Neural progenitor cell (in vitro differentiated cells): ENCODE measurements at regions not wholly inside any gene's neighbourhood (a gene's known extent, or its start where the extent isn't known, plus 50 kb on each side); places are given as distances from the start of the nearest gene placed in this dataset.

ENCODE experiments used
- DNase-seq: peaks from one replicate; pipeline ENCODE4 v3.0.0-alpha.2; 2016; ENCODE audit warnings: low spot score
- H2AFZ ChIP-seq: fragments of 200-600 bp; sonication (generic); replicated peaks from 2 replicates; pipeline ENCODE4 v1.6.1; 2016; ENCODE audit warnings: antibody characterized with exemption
- H3F3A ChIP-seq: fragments of 200-600 bp; sonication (generic); 2 replicates; pipeline ENCODE4 v1.6.1; 2016; ENCODE audit warnings: antibody characterized with exemption, low read depth
- H3K27ac ChIP-seq: fragments of 200-600 bp; sonication (generic); 2 replicates; pipeline ENCODE4 v1.5.1; 2016; ENCODE audit warnings: mild to moderate bottlenecking
- H3K27me3 ChIP-seq: fragments of 200-600 bp; sonication (generic); 2 replicates; pipeline ENCODE4 v1.6.1; 2016; ENCODE audit warnings: mild to moderate bottlenecking, moderate library complexity
- H3K36me3 ChIP-seq: fragments of 200-600 bp; sonication (generic); 2 replicates; pipeline ENCODE4 v1.5.1; 2016
- H3K4me1 ChIP-seq: fragments of 200-600 bp; sonication (generic); 2 replicates; pipeline ENCODE4 v1.6.1; 2016; ENCODE audit warnings: mixed run types
- H3K4me2 ChIP-seq: fragments of 200-600 bp; sonication (generic); 2 replicates; pipeline ENCODE4 v1.6.1; 2016
- H3K4me3 ChIP-seq: fragments of 200-600 bp; sonication (generic); 2 replicates; pipeline ENCODE4 v1.5.1; 2016
- H3K79me2 ChIP-seq: fragments of 200-600 bp; sonication (generic); 2 replicates; pipeline ENCODE4 v1.6.1; 2016; ENCODE audit warnings: low read depth
- H3K9ac ChIP-seq: fragments of 200-600 bp; sonication (generic); 2 replicates; pipeline ENCODE4 v1.6.1; 2016
- H3K9me3 ChIP-seq: fragments of 200-600 bp; sonication (generic); 2 replicates; pipeline ENCODE4 v1.5.1; 2016; ENCODE audit warnings: low read depth
- H4K20me1 ChIP-seq: fragments of 200-600 bp; sonication (generic); 2 replicates; pipeline ENCODE4 v1.6.1; 2016; ENCODE audit warnings: low read depth
- H3K27ac Mint-ChIP-seq: 3 replicates; pipeline ENCODE4 v1.8.0; 2021; ENCODE audit warnings: mixed read lengths
- H3K27me3 Mint-ChIP-seq: 2 replicates; pipeline ENCODE4 v1.8.0; 2022; ENCODE audit warnings: low read depth, mild to moderate bottlenecking, inconsistent platforms, moderate library complexity, mixed read lengths; ENCODE audit not compliant: insufficient read depth
- H3K36me3 Mint-ChIP-seq: 3 replicates; pipeline ENCODE4 v1.8.0; 2021; ENCODE audit warnings: mixed read lengths
- H3K4me1 Mint-ChIP-seq: 3 replicates; pipeline ENCODE4 v1.8.0; 2021; ENCODE audit warnings: mixed read lengths
- H3K4me3 Mint-ChIP-seq: 3 replicates; pipeline ENCODE4 v1.8.0; 2021; ENCODE audit warnings: mild to moderate bottlenecking, moderate library complexity, mixed read lengths
- H3K9me3 Mint-ChIP-seq: 3 replicates; pipeline ENCODE4 v1.8.0; 2020; ENCODE audit warnings: mixed read lengths
- EZH2 ChIP-seq: fragments of 200-600 bp; sonication (generic); IDR thresholded peaks from 2 replicates; pipeline ENCODE4 v1.6.1; 2017; ENCODE audit warnings: antibody characterized with exemption, mild to moderate bottlenecking, moderate library complexity
- EZH2phosphoT487 ChIP-seq: fragments of 200-600 bp; sonication (generic); IDR thresholded peaks from 2 replicates; pipeline ENCODE4 v1.6.1; 2017; ENCODE audit warnings: antibody characterized with exemption
- TF ChIP-seq, protein P1 (sequence below): fragments of 200-600 bp; sonication (generic); IDR thresholded peaks from 2 replicates; pipeline ENCODE4 v1.5.1; 2017; ENCODE audit warnings: antibody characterized with exemption, mild to moderate bottlenecking

DNA sequence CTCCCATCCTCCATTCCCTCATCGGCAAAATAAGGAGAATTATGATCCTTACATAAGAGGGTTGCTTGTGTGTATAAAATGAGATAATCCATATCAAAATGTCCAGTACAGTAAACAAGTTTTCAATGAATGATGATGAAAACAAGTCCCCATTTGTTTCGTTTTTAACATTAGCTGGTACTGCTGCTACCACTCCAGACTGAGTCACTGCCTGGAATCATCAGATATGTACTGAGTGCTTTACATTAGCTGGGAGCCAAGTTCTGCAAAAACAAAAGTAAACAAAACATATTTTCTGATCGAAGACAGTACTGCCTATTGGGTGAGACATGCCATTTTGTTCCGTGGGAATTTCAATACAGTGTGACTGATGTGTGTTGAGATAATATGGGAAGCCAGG lies 123.2 kb upstream of the IGFBP7 start:
- TF ChIP-seq EZH2 (no peak), EZH2phosphoT487 (no peak)
- TF ChIP-seq, protein P1, sequence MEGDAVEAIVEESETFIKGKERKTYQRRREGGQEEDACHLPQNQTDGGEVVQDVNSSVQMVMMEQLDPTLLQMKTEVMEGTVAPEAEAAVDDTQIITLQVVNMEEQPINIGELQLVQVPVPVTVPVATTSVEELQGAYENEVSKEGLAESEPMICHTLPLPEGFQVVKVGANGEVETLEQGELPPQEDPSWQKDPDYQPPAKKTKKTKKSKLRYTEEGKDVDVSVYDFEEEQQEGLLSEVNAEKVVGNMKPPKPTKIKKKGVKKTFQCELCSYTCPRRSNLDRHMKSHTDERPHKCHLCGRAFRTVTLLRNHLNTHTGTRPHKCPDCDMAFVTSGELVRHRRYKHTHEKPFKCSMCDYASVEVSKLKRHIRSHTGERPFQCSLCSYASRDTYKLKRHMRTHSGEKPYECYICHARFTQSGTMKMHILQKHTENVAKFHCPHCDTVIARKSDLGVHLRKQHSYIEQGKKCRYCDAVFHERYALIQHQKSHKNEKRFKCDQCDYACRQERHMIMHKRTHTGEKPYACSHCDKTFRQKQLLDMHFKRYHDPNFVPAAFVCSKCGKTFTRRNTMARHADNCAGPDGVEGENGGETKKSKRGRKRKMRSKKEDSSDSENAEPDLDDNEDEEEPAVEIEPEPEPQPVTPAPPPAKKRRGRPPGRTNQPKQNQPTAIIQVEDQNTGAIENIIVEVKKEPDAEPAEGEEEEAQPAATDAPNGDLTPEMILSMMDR, result no peak
- H3K36me3 Mint-ChIP-seq, result no peaks in the 10 kb centered on the region
- no peaks in the 10 kb centered on the region for H3F3A ChIP-seq
- H3K4me1 Mint-ChIP-seq, result peaks cover 31% of the 10 kb centered on the region
- peak overlapping the region; percentile 23 for H3K27ac Mint-ChIP-seq
- H3K27me3 ChIP-seq, result no peaks in the 10 kb centered on the region
- no peak overlapping the region for H3K9ac ChIP-seq
- H3K79me2 ChIP-seq, result no peaks in the 10 kb centered on the region
- H3K4me1 ChIP-seq, result no peaks in the 10 kb centered on the region
- no peaks in the 10 kb centered on the region for H3K9me3 ChIP-seq
- no peaks in the 10 kb centered on the region for H4K20me1 ChIP-seq
- H3K4me3 Mint-ChIP-seq, result no peak overlapping the region
- H2AFZ ChIP-seq, result no peak overlapping the region
- H3K27me3 Mint-ChIP-seq, result peaks cover 3% of the 10 kb centered on the region
- H3K4me2 ChIP-seq, result no peak overlapping the region
- no peaks in the 10 kb centered on the region for H3K9me3 Mint-ChIP-seq
- H3K27ac ChIP-seq, result no peak overlapping the region
- no peak overlapping the region for H3K4me3 ChIP-seq
- DNase-seq, result no peak
- H3K36me3 ChIP-seq, result no peaks in the 10 kb centered on the region

GRCh38 chr4:57231781-57232180 lies 121.6 kb upstream of the IGFBP7 start:
- TF ChIP-seq EZH2phosphoT487 (no peak), EZH2 (no peak)
- TF ChIP-seq, protein P1, result no peak
- H2AFZ ChIP-seq, result no peak overlapping the region
- no peak overlapping the region for H3K4me3 ChIP-seq
- H3F3A ChIP-seq, result no peaks in the 10 kb centered on the region
- no peaks in the 10 kb centered on the region for H3K36me3 ChIP-seq
- no peak overlapping the region for H3K4me2 ChIP-seq
- no peak for DNase-seq
- H3K27me3 ChIP-seq, result no peaks in the 10 kb centered on the region
- H3K4me1 Mint-ChIP-seq, result peaks cover 23% of the 10 kb centered on the region
- no peaks in the 10 kb centered on the region for H4K20me1 ChIP-seq
- H3K9me3 Mint-ChIP-seq, result no peaks in the 10 kb centered on the region
- no peak overlapping the region for H3K4me3 Mint-ChIP-seq
- H3K27me3 Mint-ChIP-seq, result peaks cover 6% of the 10 kb centered on the region
- H3K27ac Mint-ChIP-seq, result no peak overlapping the region
- no peak overlapping the region for H3K27ac ChIP-seq
- H3K9ac ChIP-seq, result no peak overlapping the region
- no peaks in the 10 kb centered on the region for H3K4me1 ChIP-seq
- H3K79me2 ChIP-seq, result no peaks in the 10 kb centered on the region
- no peaks in the 10 kb centered on the region for H3K9me3 ChIP-seq
- no peaks in the 10 kb centered on the region for H3K36me3 Mint-ChIP-seq

DNA sequence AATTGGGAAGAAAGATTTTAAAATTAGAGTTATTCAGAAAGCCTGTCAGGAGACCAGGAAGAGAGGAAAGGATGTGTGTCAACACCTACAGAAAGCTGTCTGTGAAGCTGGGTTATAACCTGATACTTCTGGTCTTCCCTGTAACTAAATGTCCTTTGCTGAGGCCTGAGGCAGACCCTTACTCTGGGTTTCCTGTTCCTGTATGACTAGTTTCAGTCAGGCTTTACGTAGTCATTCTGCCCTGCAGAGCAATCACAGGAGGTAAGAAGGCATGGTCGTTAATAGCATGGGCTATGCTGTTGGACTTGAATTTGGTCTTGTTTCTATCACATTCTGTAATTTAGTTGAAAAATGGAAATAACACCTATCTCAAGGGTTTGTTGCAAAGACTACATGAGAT lies 110.5 kb upstream of the IGFBP7 start:
- TF ChIP-seq, protein P1, result no peak
- TF ChIP-seq EZH2 (no peak), EZH2phosphoT487 (no peak)
- no peak overlapping the region for H3K4me3 ChIP-seq
- H3K4me2 ChIP-seq, result no peak overlapping the region
- Mint-ChIP-seq H3K27ac (no peak overlapping the region), H3K4me3 (no peak overlapping the region), H3K4me1 (no peaks in the 10 kb centered on the region), H3K27me3 (no peaks in the 10 kb centered on the region), H3K9me3 (peaks cover 16% of the 10 kb centered on the region), H3K36me3 (no peaks in the 10 kb centered on the region)
- H3K27ac ChIP-seq, result no peak overlapping the region
- no peaks in the 10 kb centered on the region for H3K27me3 ChIP-seq
- no peaks in the 10 kb centered on the region for H3K36me3 ChIP-seq
- H3K9me3 ChIP-seq, result no peaks in the 10 kb centered on the region
- no peak overlapping the region for H3K9ac ChIP-seq
- peaks cover 6% of the 10 kb centered on the region for H3K4me1 ChIP-seq
- H2AFZ ChIP-seq, result no peak overlapping the region
- DNase-seq, result no peak
- no peaks in the 10 kb centered on the region for H4K20me1 ChIP-seq
- no peaks in the 10 kb centered on the region for H3F3A ChIP-seq
- H3K79me2 ChIP-seq, result no peaks in the 10 kb centered on the region

- Mint-ChIP-seq H3K27ac (no peak overlapping the region), H3K27me3 (no peaks in the 10 kb centered on the region), H3K36me3 (no peaks in the 10 kb centered on the region), H3K4me1 (no peaks in the 10 kb centered on the region), H3K9me3 (peaks cover 13% of the 10 kb centered on the region), H3K4me3 (no peak overlapping the region)
- TF ChIP-seq EZH2phosphoT487, result no peak
- TF ChIP-seq, protein P1, result no peak
- no peak for TF ChIP-seq EZH2
- Histone ChIP-seq H3K9ac (no peak overlapping the region), H3K36me3 (no peaks in the 10 kb centered on the region), H3K79me2 (no peaks in the 10 kb centered on the region), H3F3A (no peaks in the 10 kb centered on the region), H4K20me1 (no peaks in the 10 kb centered on the region), H3K9me3 (no peaks in the 10 kb centered on the region), H3K4me1 (peaks cover 6% of the 10 kb centered on the region), H3K27ac (no peak overlapping the region), H3K27me3 (no peaks in the 10 kb centered on the region), H2AFZ (no peak overlapping the region), H3K4me3 (no peak overlapping the region), H3K4me2 (no peak overlapping the region)
- no peak for DNase-seq
Measured at GRCh38 chr4:57220172-57220571, 110.0 kb upstream of the IGFBP7 start.
